Neuronal stem cell (in vitro differentiated cells): ENCODE measurements at regions not wholly inside any gene's neighbourhood (a gene's known extent, or its start where the extent isn't known, plus 50 kb on each side); places are given as distances from the start of the nearest gene placed in this dataset.

Experiments
- DNase-seq: peaks from one replicate; pipeline ENCODE4 v3.0.0-alpha.2; 2013; ENCODE audit warnings: low spot score
- H2AFZ ChIP-seq: one replicate; pipeline ENCODE4 v1.6.1; 2013; ENCODE audit warnings: mild to moderate bottlenecking, low read length, inconsistent platforms
- H2AK5ac ChIP-seq: 2 replicates; pipeline ENCODE4 v1.6.1; 2013; ENCODE audit warnings: low read depth, mild to moderate bottlenecking, inconsistent platforms, low read length, moderate library complexity, mixed read lengths
- H2BK120ac ChIP-seq: 2 replicates; pipeline ENCODE4 v1.6.1; 2013; ENCODE audit warnings: low read depth, mild to moderate bottlenecking, inconsistent platforms, low read length, moderate library complexity, mixed read lengths
- H2BK12ac ChIP-seq: one replicate; pipeline ENCODE4 v1.6.1; 2013; ENCODE audit warnings: low read length, inconsistent platforms
- H2BK15ac ChIP-seq: 2 replicates; pipeline ENCODE4 v1.6.1; 2013; ENCODE audit warnings: mild to moderate bottlenecking, low read length, inconsistent platforms, mixed read lengths
- H2BK5ac ChIP-seq: one replicate; pipeline ENCODE4 v1.6.1; 2013; ENCODE audit warnings: inconsistent platforms, mild to moderate bottlenecking, low read length, moderate library complexity
- H3K14ac ChIP-seq: one replicate; pipeline ENCODE4 v1.6.1; 2013; ENCODE audit warnings: low read length, inconsistent platforms
- H3K18ac ChIP-seq: 2 replicates; pipeline ENCODE4 v1.6.1; 2013; ENCODE audit warnings: low read length, inconsistent platforms
- H3K23ac ChIP-seq: 2 replicates; pipeline ENCODE4 v1.6.1; 2013; ENCODE audit warnings: low read depth, mild to moderate bottlenecking, mixed read lengths, low read length, inconsistent platforms; ENCODE audit not compliant: poor library complexity
- H3K27ac ChIP-seq: replicated peaks from 3 replicates; pipeline ENCODE4 v1.5.1; 2013; ENCODE audit warnings: low read length, inconsistent platforms
- H3K27me3 ChIP-seq, 3 experiments: 2 replicates each; pipeline ENCODE4 v1.6.1; 2013; ENCODE audit warnings: low read length in 3 of 3, mild to moderate bottlenecking in 2 of 3, inconsistent platforms in 1 of 3, low read depth in 1 of 3, mixed read lengths in 1 of 3, moderate library complexity in 1 of 3; ENCODE audit not compliant: control insufficient read depth in 3 of 3, insufficient read depth in 3 of 3
- H3K36me3 ChIP-seq, 2 donors: replicated peaks in 1 of 2; 2 replicates each; pipeline ENCODE4 v1.6.1; 2013; ENCODE audit warnings: low read length in 2 of 2; ENCODE audit not compliant: control insufficient read depth in 2 of 2, insufficient read depth in 2 of 2
- H3K4ac ChIP-seq: 2 replicates; pipeline ENCODE4 v1.6.1; 2013; ENCODE audit warnings: inconsistent platforms, mild to moderate bottlenecking, low read length, moderate library complexity
- H3K4me1 ChIP-seq, 2 donors: 1 replicate in 1 of 2; 2 replicates in 1 of 2; pipeline ENCODE4 v1.6.1; 2013; ENCODE audit warnings: low read length in 2 of 2, low read depth in 1 of 2; ENCODE audit not compliant: control insufficient read depth in 2 of 2, insufficient read depth in 1 of 2
- H3K4me2 ChIP-seq: one replicate; pipeline ENCODE4 v1.6.1; 2013; ENCODE audit warnings: mild to moderate bottlenecking, low read length, inconsistent platforms; ENCODE audit not compliant: insufficient read depth, poor library complexity, severe bottlenecking
- H3K4me3 ChIP-seq, 2 donors: 2 replicates each; pipeline ENCODE4 v1.5.1; 2013; ENCODE audit warnings: low read length in 2 of 2, mild to moderate bottlenecking in 2 of 2, inconsistent platforms in 1 of 2, moderate library complexity in 1 of 2
- H3K79me1 ChIP-seq: one replicate; pipeline ENCODE4 v1.6.1; 2013; ENCODE audit warnings: low read depth, mild to moderate bottlenecking, inconsistent platforms, low read length, moderate library complexity
- H3K9ac ChIP-seq: one replicate; pipeline ENCODE4 v1.6.1; 2013; ENCODE audit warnings: mild to moderate bottlenecking, low read depth, low read length, inconsistent platforms; ENCODE audit not compliant: poor library complexity
- H3K9me3 ChIP-seq, 2 donors: replicated peaks in 1 of 2; 2 replicates each; pipeline versions ENCODE3 to v1.6.1; 2013; ENCODE audit warnings: low read length in 2 of 2, mild to moderate bottlenecking in 2 of 2, inconsistent platforms in 1 of 2, low read depth in 1 of 2, mixed read lengths in 1 of 2, moderate library complexity in 1 of 2; ENCODE audit not compliant: control insufficient read depth in 2 of 2, insufficient read depth in 1 of 2
- H4K8ac ChIP-seq: one replicate; pipeline ENCODE4 v1.6.1; 2013; ENCODE audit warnings: low read depth, mild to moderate bottlenecking, inconsistent platforms, low read length, moderate library complexity
- H4K91ac ChIP-seq: one replicate; pipeline ENCODE4 v1.6.1; 2013; ENCODE audit warnings: low read length, low read depth, mild to moderate bottlenecking, inconsistent platforms; ENCODE audit not compliant: poor library complexity
- WGBS, 2 donors: extraction: QIAGEN DNeasy Blood & Tissue Kit; methylation state at CpG; one replicate each; pipeline ENCODE4 v1.1.7; 2013; ENCODE audit warnings: missing lambda C conversion rate in 2 of 2, mixed read lengths in 1 of 2; ENCODE audit not compliant: insufficient read length in 2 of 2, insufficient replicate concordance in 1 of 2; ENCODE audit errors: extremely low coverage in 2 of 2; 5-methylcytosine and 5-hydroxymethylcytosine counted together

DNA sequence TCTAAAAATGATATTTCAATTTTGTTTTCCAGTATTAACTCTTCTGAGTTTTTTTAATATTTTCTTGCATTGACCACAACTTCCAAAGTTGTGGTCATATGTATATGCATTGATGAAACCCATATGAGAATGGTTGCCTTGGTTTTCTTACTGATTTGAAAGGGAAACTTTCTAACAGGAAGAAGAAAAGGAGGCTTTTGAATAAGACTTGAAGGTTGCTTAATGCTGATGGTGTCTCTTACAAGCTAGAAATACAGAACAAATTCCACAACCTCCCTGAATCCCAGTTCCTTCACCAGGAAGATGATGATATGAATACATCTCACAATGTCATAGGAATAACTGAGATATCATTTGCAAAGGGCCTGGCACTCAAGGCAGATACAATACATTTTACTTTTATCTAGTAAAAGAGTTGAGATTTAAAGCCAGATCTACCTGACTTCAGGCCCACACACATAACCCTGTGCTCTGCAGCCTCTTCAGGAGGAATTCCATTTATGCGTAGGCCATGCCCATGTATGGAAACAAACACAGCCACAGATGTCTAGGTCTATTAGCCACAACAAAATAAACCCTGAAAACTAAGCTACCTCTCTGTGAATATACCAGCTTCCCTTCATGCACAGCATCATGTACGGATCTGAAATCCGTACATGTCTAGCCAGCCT is 165.4 kb upstream of the PLEKHG7 start:
- no peak overlapping the region for H3K18ac ChIP-seq
- H3K27me3 ChIP-seq, result no peaks in the 10 kb centered on the region
- no peak overlapping the region for H2BK12ac ChIP-seq
- H3K4me1 ChIP-seq, result peaks cover 10 to 22% of the 10 kb centered on the region in 2 donors
- H3K9ac ChIP-seq, result no peak overlapping the region
- H2BK15ac ChIP-seq, result no peak overlapping the region
- no peak overlapping the region for H3K4ac ChIP-seq
- no peak for DNase-seq
- H4K91ac ChIP-seq, result no peak overlapping the region
- H3K79me1 ChIP-seq, result no peaks in the 10 kb centered on the region
- H3K27ac ChIP-seq, result no peak overlapping the region
- H3K23ac ChIP-seq, result no peak overlapping the region
- no peak overlapping the region for H3K4me3 ChIP-seq
- no peaks in the 10 kb centered on the region for H3K9me3 ChIP-seq
- H2AK5ac ChIP-seq, result no peak overlapping the region
- no peak overlapping the region for H4K8ac ChIP-seq
- H3K14ac ChIP-seq, result no peak overlapping the region
- H3K36me3 ChIP-seq, result no peaks in the 10 kb centered on the region
- WGBS, 2 donors, result no CpG with 5 or more reads among the region's 3 CpGs
- no peak overlapping the region for H2BK120ac ChIP-seq
- no peak overlapping the region for H2BK5ac ChIP-seq
- no peak overlapping the region for H3K4me2 ChIP-seq
- H2AFZ ChIP-seq, result peak overlapping the region; percentile 65

DNA sequence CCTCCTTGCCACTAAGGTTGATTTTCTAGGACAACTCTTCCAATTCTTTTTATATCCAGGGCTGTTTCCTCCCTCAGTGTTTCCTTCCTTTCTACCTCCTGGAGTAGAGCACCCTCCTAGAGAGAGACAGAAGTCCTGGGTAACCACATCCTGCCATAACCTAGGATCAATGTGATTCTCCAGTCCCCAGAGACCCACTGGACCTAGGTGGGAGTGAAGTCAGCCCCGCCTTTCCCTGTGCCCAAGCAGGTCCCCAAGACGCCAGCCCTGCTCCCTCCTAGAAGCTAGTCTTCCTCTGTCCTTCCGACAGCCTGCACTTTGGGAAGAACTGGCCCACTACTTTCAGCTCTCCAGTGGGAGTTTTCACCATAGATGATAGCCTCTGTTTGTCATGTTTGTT is 166.8 kb upstream of the PLEKHG7 start:
- H2AFZ ChIP-seq, result peak overlapping the region; percentile 5
- no CpG with 5 or more reads among the region's 3 CpGs for WGBS, 2 donors
- no peak overlapping the region for H2BK5ac ChIP-seq
- H2AK5ac ChIP-seq, result no peak overlapping the region
- DNase-seq, result no peak
- H3K36me3 ChIP-seq, result no peaks in the 10 kb centered on the region
- H3K9ac ChIP-seq, result no peak overlapping the region
- no peak overlapping the region for H4K91ac ChIP-seq
- peak overlapping the region in 1 of 2 donors; percentile 4 for H3K4me3 ChIP-seq
- H3K4ac ChIP-seq, result no peak overlapping the region
- H3K27me3 ChIP-seq, result no peaks in the 10 kb centered on the region
- H3K4me2 ChIP-seq, result no peak overlapping the region
- H3K14ac ChIP-seq, result no peak overlapping the region
- no peaks in the 10 kb centered on the region for H3K9me3 ChIP-seq
- H2BK12ac ChIP-seq, result no peak overlapping the region
- peaks cover 10 to 21% of the 10 kb centered on the region in 2 donors for H3K4me1 ChIP-seq
- H4K8ac ChIP-seq, result no peak overlapping the region
- H3K18ac ChIP-seq, result peak overlapping the region; percentile 42
- H2BK15ac ChIP-seq, result no peak overlapping the region
- no peak overlapping the region for H3K23ac ChIP-seq
- H2BK120ac ChIP-seq, result no peak overlapping the region
- no peak overlapping the region for H3K27ac ChIP-seq
- H3K79me1 ChIP-seq, result no peaks in the 10 kb centered on the region

GRCh38 chr12:92533280-92533890 is 169.4 kb upstream of the PLEKHG7 start:
- H3K79me1 ChIP-seq, result no peaks in the 10 kb centered on the region
- H2AFZ ChIP-seq, result peak overlapping the region; percentile 2
- no peak overlapping the region for H3K14ac ChIP-seq
- no peak overlapping the region for H3K23ac ChIP-seq
- H2BK5ac ChIP-seq, result no peak overlapping the region
- H3K27ac ChIP-seq, result no peak overlapping the region
- no peak overlapping the region for H2AK5ac ChIP-seq
- no peak overlapping the region for H2BK120ac ChIP-seq
- no peak overlapping the region for H3K4me3 ChIP-seq
- no peak overlapping the region for H3K18ac ChIP-seq
- peaks cover 2 to 7% of the 10 kb centered on the region in 2 donors for H3K4me1 ChIP-seq
- DNase-seq, result no peak
- H2BK15ac ChIP-seq, result no peak overlapping the region
- peaks cover 0 to 2% of the 10 kb centered on the region in 2 donors for H3K9me3 ChIP-seq
- no CpG with 5 or more reads among the region's 8 CpGs for WGBS, 2 donors
- no peak overlapping the region for H4K91ac ChIP-seq
- no peaks in the 10 kb centered on the region for H3K36me3 ChIP-seq
- H4K8ac ChIP-seq, result no peak overlapping the region
- no peak overlapping the region for H2BK12ac ChIP-seq
- H3K9ac ChIP-seq, result no peak overlapping the region
- no peak overlapping the region for H3K4ac ChIP-seq
- no peaks in the 10 kb centered on the region for H3K27me3 ChIP-seq
- no peak overlapping the region for H3K4me2 ChIP-seq

DNA sequence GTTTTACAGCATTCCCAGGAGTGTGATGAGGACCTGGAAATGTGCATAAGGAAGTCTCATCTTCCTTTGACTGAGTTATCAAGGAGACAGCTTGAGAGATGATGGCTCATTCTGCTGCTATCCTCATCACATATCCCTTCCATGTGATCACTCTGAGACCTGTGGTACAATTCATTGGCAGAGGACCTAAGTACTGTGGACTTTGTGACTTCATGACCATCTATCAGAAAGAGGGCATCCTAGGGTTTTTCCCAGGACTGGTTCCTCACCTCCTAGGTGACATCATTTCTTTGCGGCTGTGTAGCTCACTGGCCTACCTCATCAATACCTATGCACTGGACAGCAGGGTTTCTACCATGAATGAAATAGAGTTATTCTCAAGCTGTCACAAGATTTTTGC is 172.1 kb upstream of the PLEKHG7 start:
- WGBS, 2 donors, result no CpG with 5 or more reads among the region's 1 CpG
- Histone ChIP-seq H3K4ac (no peak overlapping the region), H3K27me3 (no peaks in the 10 kb centered on the region), H2BK12ac (no peak overlapping the region), H3K36me3 (no peaks in the 10 kb centered on the region), H2BK120ac (no peak overlapping the region), H3K14ac (no peak overlapping the region), H3K9me3 (peaks cover 0 to 2% of the 10 kb centered on the region in 2 donors), H2AK5ac (no peak overlapping the region), H3K27ac (no peak overlapping the region), H4K8ac (no peak overlapping the region), H2AFZ (no peak overlapping the region), H3K4me1 (peaks cover 0 to 2% of the 10 kb centered on the region in 2 donors), H3K4me3 (no peak overlapping the region), H4K91ac (no peak overlapping the region), H3K23ac (no peak overlapping the region), H2BK15ac (no peak overlapping the region), H3K79me1 (no peaks in the 10 kb centered on the region), H3K9ac (no peak overlapping the region), H2BK5ac (no peak overlapping the region), H3K18ac (no peak overlapping the region), H3K4me2 (no peak overlapping the region)
- DNase-seq, result no peak
